ENCODE measurements at regions not wholly inside any gene's neighbourhood (a gene's known extent, or its start where the extent isn't known, plus 50 kb on each side); places are given as distances from the start of the nearest gene placed in this dataset.

- no peaks in the 10 kb centered on the region for H3K4me1 ChIP-seq (ENCODE audit: control insufficient read depth, low read length)
- H4K20me1 ChIP-seq (ENCODE audit: control insufficient read depth, insufficient read depth, low read depth, low read length) = peaks cover 3% of the 10 kb centered on the region; the same call in 1 of the 2 replicates
- H3F3A ChIP-seq (ENCODE audit: control insufficient read depth, insufficient read depth) = no peaks in the 10 kb centered on the region
- no peaks in the 10 kb centered on the region for H3K79me2 ChIP-seq (ENCODE audit: control insufficient read depth, low read length)
- TF ChIP-seq CTCF (IDR thresholded peaks at IDR 0.05; ENCODE audit: low read depth, low read length, poor library complexity, severe bottlenecking) (no peak), EZH2phosphoT487 (IDR thresholded peaks at IDR 0.05; ENCODE audit: borderline replicate concordance, low read length) (no peak)
- no peak overlapping the region for H3K27ac ChIP-seq (ENCODE audit: low read depth, low read length)
- H3K27me3 ChIP-seq (ENCODE audit: control insufficient read depth, low read length) = peaks cover 13% of the 10 kb centered on the region
- H3K9me2 ChIP-seq (replicated peaks; ENCODE audit: control insufficient read depth, low read length) = no peaks in the 10 kb centered on the region
- no peak overlapping the region for H3K4me3 ChIP-seq (ENCODE audit: low read length)
- no peaks in the 10 kb centered on the region for H3K9me3 ChIP-seq (ENCODE audit: control insufficient read depth, insufficient read depth, low read length)
- no peaks in the 10 kb centered on the region for H3K36me3 ChIP-seq (ENCODE audit: control insufficient read depth, low read length)
- H3K4me2 ChIP-seq (ENCODE audit: low read length) = no peak overlapping the region
These were observed 1015.8 kb downstream of the BRD1 start for GRCh38 chr22:48811885-48812284.

- H3K4me1 ChIP-seq (ENCODE audit: control insufficient read depth, low read length) = no peaks in the 10 kb centered on the region
- H3K27ac ChIP-seq (ENCODE audit: low read depth, low read length) = no peak overlapping the region
- no peaks in the 10 kb centered on the region for H3K9me3 ChIP-seq (ENCODE audit: control insufficient read depth, insufficient read depth, low read length)
- H3K79me2 ChIP-seq (ENCODE audit: control insufficient read depth, low read length) = no peaks in the 10 kb centered on the region
- no peaks in the 10 kb centered on the region for H3F3A ChIP-seq (ENCODE audit: control insufficient read depth, insufficient read depth)
- H4K20me1 ChIP-seq (ENCODE audit: control insufficient read depth, insufficient read depth, low read depth, low read length) = no peaks in the 10 kb centered on the region
- no peaks in the 10 kb centered on the region for H3K36me3 ChIP-seq (ENCODE audit: control insufficient read depth, low read length)
- no peak for TF ChIP-seq CTCF (IDR thresholded peaks at IDR 0.05; ENCODE audit: low read depth, low read length, poor library complexity, severe bottlenecking)
- TF ChIP-seq EZH2phosphoT487 (IDR thresholded peaks at IDR 0.05; ENCODE audit: borderline replicate concordance, low read length) = no peak
- H3K27me3 ChIP-seq (ENCODE audit: control insufficient read depth, low read length) = peaks cover 6% of the 10 kb centered on the region
- H3K4me3 ChIP-seq (ENCODE audit: low read length) = no peak overlapping the region
- no peak overlapping the region for H3K4me2 ChIP-seq (ENCODE audit: low read length)
- H3K9me2 ChIP-seq (replicated peaks; ENCODE audit: control insufficient read depth, low read length) = no peaks in the 10 kb centered on the region
These were observed 1019.4 kb downstream of the BRD1 start for GRCh38 chr22:48808038-48808960.

- H3F3A ChIP-seq (ENCODE audit: control insufficient read depth, insufficient read depth) = no peaks in the 10 kb centered on the region
- H4K20me1 ChIP-seq (ENCODE audit: control insufficient read depth, insufficient read depth, low read depth, low read length) = no peaks in the 10 kb centered on the region
- no peak overlapping the region for H3K27ac ChIP-seq (ENCODE audit: low read depth, low read length)
- H3K4me3 ChIP-seq (ENCODE audit: low read length) = no peak overlapping the region
- no peaks in the 10 kb centered on the region for H3K79me2 ChIP-seq (ENCODE audit: control insufficient read depth, low read length)
- no peak overlapping the region for H3K4me2 ChIP-seq (ENCODE audit: low read length)
- H3K27me3 ChIP-seq (ENCODE audit: control insufficient read depth, low read length) = peaks cover 6% of the 10 kb centered on the region
- no peaks in the 10 kb centered on the region for H3K36me3 ChIP-seq (ENCODE audit: control insufficient read depth, low read length)
- no peak for TF ChIP-seq EZH2phosphoT487 (IDR thresholded peaks at IDR 0.05; ENCODE audit: borderline replicate concordance, low read length)
- TF ChIP-seq CTCF (IDR thresholded peaks at IDR 0.05; ENCODE audit: low read depth, low read length, poor library complexity, severe bottlenecking) = no peak
- no peaks in the 10 kb centered on the region for H3K4me1 ChIP-seq (ENCODE audit: control insufficient read depth, low read length)
- no peaks in the 10 kb centered on the region for H3K9me2 ChIP-seq (replicated peaks; ENCODE audit: control insufficient read depth, low read length)
- no peaks in the 10 kb centered on the region for H3K9me3 ChIP-seq (ENCODE audit: control insufficient read depth, insufficient read depth, low read length)
These were observed 1020.5 kb downstream of the BRD1 start for GRCh38 chr22:48807155-48807554.
